Mammary epithelial cell (primary cell): ENCODE measurements at regions not wholly inside any gene's neighbourhood (a gene's known extent, or its start where the extent isn't known, plus 50 kb on each side); places are given as distances from the start of the nearest gene placed in this dataset.

Experiments
- EZH2 ChIP-seq: IDR thresholded peaks from 2 replicates; pipeline ENCODE4 v1.6.1; 2012; ENCODE audit warnings: low read length, inconsistent platforms, borderline replicate concordance
- TF ChIP-seq, protein P1 (sequence below), 2 donors: IDR thresholded peaks in 1 of 2; conservative IDR thresholded peaks in 1 of 2; 2 replicates each; pipeline ENCODE4 v1.5.1; 2011 to 2012; ENCODE audit warnings: inconsistent platforms in 2 of 2, low read length in 2 of 2, mild to moderate bottlenecking in 2 of 2, control low read depth in 1 of 2, low read depth in 1 of 2; ENCODE audit not compliant: insufficient read depth in 1 of 2; ENCODE audit errors: extremely low read depth in 1 of 2

GRCh38 chrX:38974542-38974941, 173.3 kb downstream of the MID1IP1 start:
- TF ChIP-seq, protein P1, sequence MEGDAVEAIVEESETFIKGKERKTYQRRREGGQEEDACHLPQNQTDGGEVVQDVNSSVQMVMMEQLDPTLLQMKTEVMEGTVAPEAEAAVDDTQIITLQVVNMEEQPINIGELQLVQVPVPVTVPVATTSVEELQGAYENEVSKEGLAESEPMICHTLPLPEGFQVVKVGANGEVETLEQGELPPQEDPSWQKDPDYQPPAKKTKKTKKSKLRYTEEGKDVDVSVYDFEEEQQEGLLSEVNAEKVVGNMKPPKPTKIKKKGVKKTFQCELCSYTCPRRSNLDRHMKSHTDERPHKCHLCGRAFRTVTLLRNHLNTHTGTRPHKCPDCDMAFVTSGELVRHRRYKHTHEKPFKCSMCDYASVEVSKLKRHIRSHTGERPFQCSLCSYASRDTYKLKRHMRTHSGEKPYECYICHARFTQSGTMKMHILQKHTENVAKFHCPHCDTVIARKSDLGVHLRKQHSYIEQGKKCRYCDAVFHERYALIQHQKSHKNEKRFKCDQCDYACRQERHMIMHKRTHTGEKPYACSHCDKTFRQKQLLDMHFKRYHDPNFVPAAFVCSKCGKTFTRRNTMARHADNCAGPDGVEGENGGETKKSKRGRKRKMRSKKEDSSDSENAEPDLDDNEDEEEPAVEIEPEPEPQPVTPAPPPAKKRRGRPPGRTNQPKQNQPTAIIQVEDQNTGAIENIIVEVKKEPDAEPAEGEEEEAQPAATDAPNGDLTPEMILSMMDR (conservative IDR thresholded peaks at IDR 0.05 in 1 of 2, IDR thresholded peaks at IDR 0.05 in 1 of 2; ENCODE audit: extremely low read depth in 1 of 2, insufficient read depth in 1 of 2, low read depth in 1 of 2, low read length in 2 of 2), result no peak
- TF ChIP-seq EZH2, result no peak
